GM12892 (cell line): ENCODE measurements at regions not wholly inside any gene's neighbourhood (a gene's known extent, or its start where the extent isn't known, plus 50 kb on each side); places are given as distances from the start of the nearest gene placed in this dataset.

Experiments used
- DNase-seq: peaks from one replicate; pipeline ENCODE4 v3.0.0; 2011; ENCODE audit not compliant: insufficient read length
- FAIRE-seq: peaks from 2 replicates; lab custom pipeline; 2011; peaks lifted over from hg19 to GRCh38; lab: Jason Lieb, UNC
- POLR2A ChIP-seq: IDR thresholded peaks from 2 replicates; pipeline ENCODE4 v1.6.1; 2011; ENCODE audit warnings: low read depth, low read length, control low read depth
- POLR2AphosphoS5 ChIP-seq: IDR thresholded peaks from 2 replicates; pipeline ENCODE4 v1.6.1; 2011; ENCODE audit warnings: low read depth, low read length, control low read depth
- TAF1 ChIP-seq: IDR thresholded peaks from 2 replicates; pipeline ENCODE4 v1.6.1; 2011; ENCODE audit warnings: low read depth, mild to moderate bottlenecking, control low read depth, low read length, borderline replicate concordance

DNA sequence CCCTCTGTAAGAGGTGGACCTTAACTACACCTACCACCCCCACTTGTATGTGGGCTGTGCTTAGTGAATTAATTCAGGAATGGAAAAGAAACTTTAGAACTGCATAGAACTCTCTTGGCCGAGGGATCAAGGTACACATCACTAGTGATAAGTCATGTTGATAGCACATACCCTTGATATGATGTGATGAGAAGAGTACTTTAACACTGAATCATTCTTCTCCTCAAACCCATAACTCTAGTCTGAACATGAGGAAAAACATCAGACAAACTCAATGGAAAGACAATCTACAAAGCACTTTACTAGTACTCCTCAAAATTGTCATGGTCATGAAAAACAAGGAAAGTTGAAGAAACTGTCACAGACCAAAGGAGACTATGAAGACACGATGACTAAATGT is 87.6 kb downstream of the P2RY1 start:
- no peak for DNase-seq
- FAIRE-seq = no peak
- TF ChIP-seq POLR2AphosphoS5 (no peak), TAF1 (no peak), POLR2A (no peak)

DNA sequence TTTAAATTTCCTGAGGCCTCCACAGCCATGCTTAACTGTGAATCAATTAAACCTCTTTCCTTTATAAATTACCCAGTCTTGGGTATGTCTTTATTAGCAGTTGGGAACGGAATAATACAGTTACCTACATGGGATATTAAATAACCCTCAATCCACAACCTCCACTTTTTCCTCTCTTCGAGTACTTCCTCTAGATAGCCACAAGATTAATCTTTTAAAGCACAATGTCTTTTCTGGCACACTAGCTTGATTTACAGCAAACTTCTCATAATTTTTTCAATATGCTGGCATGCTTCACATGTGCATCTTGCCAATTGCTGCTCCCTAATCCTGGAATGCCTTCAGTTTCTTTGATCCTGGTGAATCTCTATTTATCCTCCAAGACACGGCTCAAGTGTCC is 92.2 kb downstream of the P2RY1 start:
- FAIRE-seq (no peak), DNase-seq (no peak)
- TF ChIP-seq POLR2AphosphoS5 (no peak), POLR2A (no peak)

DNA sequence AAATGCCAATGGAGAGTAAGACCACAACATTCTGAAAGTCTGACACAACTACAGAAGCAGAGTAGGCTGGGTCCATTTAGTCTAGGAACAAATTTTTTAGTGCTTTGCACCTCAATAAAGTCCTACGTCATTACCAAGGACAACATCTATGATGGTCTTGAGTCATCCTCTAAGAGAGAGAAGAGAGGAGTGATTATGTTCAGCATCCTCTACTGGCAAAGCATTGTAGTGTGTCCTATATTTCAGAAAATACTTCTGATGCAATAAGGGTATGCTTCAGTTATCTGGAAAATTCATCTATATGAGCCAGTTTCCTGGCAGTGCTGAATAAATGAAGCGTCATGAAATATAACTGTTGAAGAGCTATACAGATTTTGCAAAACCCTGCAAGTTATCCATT is 95.6 kb downstream of the P2RY1 start:
- TF ChIP-seq POLR2A = no peak
- TF ChIP-seq TAF1 = no peak
- no peak for TF ChIP-seq POLR2AphosphoS5
- FAIRE-seq (no peak), DNase-seq (no peak)

DNA sequence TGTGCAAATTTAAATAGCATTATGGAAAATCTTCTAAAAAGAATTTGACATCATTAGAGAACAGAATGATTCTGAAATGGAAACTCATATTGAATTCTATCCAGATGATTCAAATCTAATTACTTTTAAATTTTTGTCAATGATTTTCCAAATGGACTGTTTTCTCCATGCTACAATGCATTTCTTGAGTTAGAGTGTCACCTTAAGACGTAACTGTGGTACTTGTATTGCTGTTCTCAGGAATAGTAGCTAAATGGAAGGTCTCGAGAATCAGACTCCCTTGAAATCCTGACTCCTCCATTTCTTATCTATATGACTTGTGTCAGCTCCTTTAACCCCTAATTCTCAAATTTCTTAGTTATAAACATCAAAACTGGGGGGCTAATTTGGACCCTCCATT is 102.3 kb downstream of the P2RY1 start:
- TF ChIP-seq TAF1 (no peak), POLR2AphosphoS5 (no peak), POLR2A (no peak)
- DNase-seq (no peak), FAIRE-seq (no peak)

- no peak for DNase-seq
- TF ChIP-seq POLR2A = no peak
- TF ChIP-seq POLR2AphosphoS5 = no peak
- TF ChIP-seq TAF1 = no peak
- no peak for FAIRE-seq
Measured at GRCh38 chr3:152938974-152939636, 104.2 kb downstream of the P2RY1 start.

- DNase-seq (no peak), FAIRE-seq (no peak)
- TF ChIP-seq POLR2AphosphoS5 = no peak
Measured at GRCh38 chr3:152941859-152942258, 106.9 kb downstream of the P2RY1 start.

- no peak for DNase-seq
- FAIRE-seq = no peak
Measured at GRCh38 chr3:152942366-152942765, 107.4 kb downstream of the P2RY1 start.

GRCh38 chr3:152943645-152944044 is 108.7 kb downstream of the P2RY1 start:
- FAIRE-seq (no peak), DNase-seq (no peak)
- TF ChIP-seq TAF1 (no peak), POLR2A (no peak), POLR2AphosphoS5 (no peak)

More at GRCh38 chr3:152942366-152942765, 107.4 kb downstream of the P2RY1 start:
- TF ChIP-seq POLR2AphosphoS5 (no peak), TAF1 (no peak), POLR2A (no peak)

GRCh38 chr3:152944671-152945070 is 109.7 kb downstream of the P2RY1 start:
- FAIRE-seq (no peak), DNase-seq (no peak)
- no peak for TF ChIP-seq POLR2A
- TF ChIP-seq TAF1 = no peak
- TF ChIP-seq POLR2AphosphoS5 = no peak

- FAIRE-seq = no peak
Measured at GRCh38 chr3:152945556-152945955, 110.6 kb downstream of the P2RY1 start.

DNA sequence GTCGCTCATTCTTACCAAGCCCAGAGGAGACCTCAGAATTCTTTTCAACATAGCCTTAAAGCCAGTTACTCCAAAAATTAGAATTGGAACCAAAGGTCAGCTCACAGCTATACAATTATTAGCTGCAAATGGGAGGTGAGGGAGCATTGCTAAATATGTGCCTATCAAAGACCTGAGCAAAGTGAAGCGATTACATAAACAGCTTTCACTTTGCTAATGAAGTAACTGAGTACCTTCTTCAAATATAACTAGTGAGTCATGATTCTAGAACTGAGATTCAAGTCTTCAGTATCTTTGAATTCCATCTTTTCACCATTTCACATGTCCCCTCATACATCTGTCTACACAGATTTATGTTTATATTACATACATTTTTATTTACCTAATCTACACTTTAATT is 122.6 kb downstream of the P2RY1 start:
- DNase-seq (no peak), FAIRE-seq (no peak)
- TF ChIP-seq POLR2AphosphoS5 (no peak), TAF1 (no peak), POLR2A (no peak)

More at GRCh38 chr3:152945556-152945955, 110.6 kb downstream of the P2RY1 start:
- no peak for TF ChIP-seq POLR2AphosphoS5
- no peak for TF ChIP-seq TAF1
- no peak for TF ChIP-seq POLR2A
- DNase-seq = no peak

- DNase-seq (no peak), FAIRE-seq (no peak)
- TF ChIP-seq TAF1 (no peak), POLR2AphosphoS5 (no peak), POLR2A (no peak)
Measured at GRCh38 chr3:152959307-152959706, 124.4 kb downstream of the P2RY1 start.

DNA sequence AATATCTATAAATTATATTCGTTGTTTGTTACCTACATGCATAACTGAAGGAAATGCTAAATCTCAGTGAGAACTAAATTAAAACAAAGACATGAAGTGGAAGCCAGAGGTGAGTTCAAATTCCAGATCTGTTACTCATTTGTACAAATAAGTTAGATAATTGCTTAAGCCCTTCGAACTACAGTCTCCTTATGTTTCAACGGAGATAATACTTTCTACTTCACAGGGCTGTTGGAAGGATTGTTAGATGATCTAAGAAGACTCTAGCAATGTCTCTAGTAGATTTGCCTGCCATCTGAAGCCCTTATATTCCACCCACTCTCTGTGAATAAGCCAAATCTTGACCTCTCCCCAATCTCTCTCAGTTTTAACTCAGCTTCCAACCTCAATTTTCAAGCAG is 125.8 kb downstream of the P2RY1 start:
- TF ChIP-seq TAF1 = no peak
- no peak for TF ChIP-seq POLR2AphosphoS5
- TF ChIP-seq POLR2A = no peak
- DNase-seq = no peak
- FAIRE-seq = no peak
